ENCODE measurements at regions not wholly inside any gene's neighbourhood (a gene's known extent, or its start where the extent isn't known, plus 50 kb on each side); places are given as distances from the start of the nearest gene placed in this dataset.

GRCh38 chr1:96411006-96411405 lies 310.6 kb upstream of the PTBP2 start:
- H3K27ac ChIP-seq, result no peak overlapping the region
- TF ChIP-seq CTCF (IDR thresholded peaks at IDR 0.05), result no peak

- TF ChIP-seq CTCF (IDR thresholded peaks at IDR 0.05), result no peak
- no peak for TF ChIP-seq ZFX (IDR thresholded peaks at IDR 0.05; ENCODE audit: borderline replicate concordance)
Observed at GRCh38 chr1:96414598-96414997, 307.0 kb upstream of the PTBP2 start.

GRCh38 chr1:96416111-96416595 lies 305.4 kb upstream of the PTBP2 start:
- H3K27ac ChIP-seq, result no peak overlapping the region
- TF ChIP-seq ZFX (IDR thresholded peaks at IDR 0.05; ENCODE audit: borderline replicate concordance) (no peak), CTCF (IDR thresholded peaks at IDR 0.05) (no peak)

More at GRCh38 chr1:96414598-96414997, 307.0 kb upstream of the PTBP2 start:
- H3K27ac ChIP-seq, result no peak overlapping the region

GRCh38 chr1:96416701-96417444 lies 304.7 kb upstream of the PTBP2 start:
- no peak for TF ChIP-seq CTCF (IDR thresholded peaks at IDR 0.05)
- no peak for TF ChIP-seq ZFX (IDR thresholded peaks at IDR 0.05; ENCODE audit: borderline replicate concordance)
- H3K27ac ChIP-seq, result no peak overlapping the region

- TF ChIP-seq ZFX (IDR thresholded peaks at IDR 0.05; ENCODE audit: borderline replicate concordance) (no peak), CTCF (IDR thresholded peaks at IDR 0.05) (no peak)
- H3K27ac ChIP-seq, result no peak overlapping the region
Observed at GRCh38 chr1:96418969-96419368, 302.6 kb upstream of the PTBP2 start.

- no peak overlapping the region for H3K27ac ChIP-seq
- TF ChIP-seq ZFX (IDR thresholded peaks at IDR 0.05; ENCODE audit: borderline replicate concordance), result no peak
- TF ChIP-seq CTCF (IDR thresholded peaks at IDR 0.05), result no peak
Observed at GRCh38 chr1:96424877-96425276, 296.7 kb upstream of the PTBP2 start.

GRCh38 chr1:96425382-96426129 lies 296.0 kb upstream of the PTBP2 start:
- TF ChIP-seq CTCF (IDR thresholded peaks at IDR 0.05) (no peak), ZFX (IDR thresholded peaks at IDR 0.05; ENCODE audit: borderline replicate concordance) (no peak)
- no peak overlapping the region for H3K27ac ChIP-seq
